Kidney glomerular epithelial cell (primary cell): ENCODE measurements at regions not wholly inside any gene's neighbourhood (a gene's known extent, or its start where the extent isn't known, plus 50 kb on each side); places are given as distances from the start of the nearest gene placed in this dataset.

Experiments used
- DNase-seq: peaks from one replicate; lab custom pipeline; 2025; lab: John Stamatoyannopoulos, UW

DNA sequence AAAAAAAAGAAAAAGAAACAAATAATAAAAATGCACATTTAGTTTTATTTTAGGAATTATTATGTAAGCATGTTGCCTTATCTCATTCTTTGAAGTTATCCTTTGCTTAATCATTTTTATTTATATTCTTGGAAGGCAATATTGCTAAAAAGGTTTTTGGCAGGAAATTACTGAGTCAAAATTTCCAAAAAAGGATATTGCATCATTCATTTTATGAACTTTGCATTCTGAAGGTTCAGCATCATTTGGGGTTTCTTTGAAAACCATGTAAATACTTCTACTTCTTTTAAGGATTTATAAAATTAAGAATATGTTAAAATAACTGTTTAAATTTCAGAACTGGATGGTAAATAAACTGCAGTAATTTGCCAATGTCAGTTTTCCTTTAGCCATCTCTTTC, 94.2 kb upstream of the CTNND2 start:
- no peak for DNase-seq

DNA sequence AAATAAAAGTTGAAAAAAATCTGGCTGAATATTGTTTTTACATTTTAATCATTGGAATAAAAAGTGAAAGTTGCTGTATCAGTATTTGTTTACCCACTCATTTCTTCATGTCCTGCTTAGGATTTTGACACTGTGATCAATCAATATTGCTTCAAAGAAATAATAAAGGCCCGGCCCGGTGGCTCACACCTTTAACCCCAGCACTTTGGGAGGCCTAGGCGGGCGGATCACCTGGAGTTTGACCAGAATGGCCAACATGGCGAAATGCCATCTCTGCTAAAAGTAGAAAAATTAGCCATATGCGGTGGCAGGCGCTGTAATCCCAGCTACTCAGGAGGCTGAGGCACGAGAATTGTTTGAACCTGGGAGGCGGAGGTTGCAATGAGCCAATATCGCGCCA, 93.7 kb upstream of the CTNND2 start:
- DNase-seq: no peak

DNA sequence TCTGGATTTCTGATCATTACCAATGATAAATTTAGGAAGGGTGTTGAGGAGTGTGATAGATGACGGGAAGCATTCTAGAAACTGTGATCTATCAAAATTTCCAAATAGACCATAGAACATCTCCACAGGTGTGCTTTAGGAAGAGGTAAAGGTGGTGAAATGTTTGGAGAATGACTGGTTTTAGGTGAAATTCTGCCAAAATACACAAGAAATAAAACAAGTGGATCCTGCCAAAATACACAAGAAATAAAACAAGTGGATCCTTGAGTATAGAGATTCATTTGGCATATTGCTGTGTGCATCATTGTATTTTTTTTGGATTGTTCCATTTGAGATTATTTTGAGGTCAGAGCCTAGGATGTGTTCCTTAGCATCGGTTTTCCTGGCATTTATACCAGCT, 88.3 kb upstream of the CTNND2 start:
- DNase-seq: no peak

DNA sequence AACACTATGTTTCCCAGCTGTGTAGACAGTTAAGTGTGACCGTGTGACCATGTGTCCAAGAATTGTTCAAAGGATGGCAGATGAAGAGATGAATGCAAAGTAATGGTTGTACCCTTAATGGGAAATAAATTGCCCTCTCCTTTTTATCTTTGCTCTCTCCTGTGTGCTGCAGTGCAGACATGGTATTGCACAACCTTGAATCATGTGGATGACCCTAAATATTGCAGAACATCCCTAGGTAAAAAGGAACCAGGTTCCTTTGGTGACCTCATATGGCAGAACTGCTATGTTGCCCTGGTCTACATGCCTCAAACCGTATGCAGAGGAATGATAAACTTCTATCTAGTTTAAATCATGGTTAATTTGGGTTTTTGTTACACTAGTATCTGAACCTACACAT, 81.7 kb upstream of the CTNND2 start:
- no peak for DNase-seq

DNA sequence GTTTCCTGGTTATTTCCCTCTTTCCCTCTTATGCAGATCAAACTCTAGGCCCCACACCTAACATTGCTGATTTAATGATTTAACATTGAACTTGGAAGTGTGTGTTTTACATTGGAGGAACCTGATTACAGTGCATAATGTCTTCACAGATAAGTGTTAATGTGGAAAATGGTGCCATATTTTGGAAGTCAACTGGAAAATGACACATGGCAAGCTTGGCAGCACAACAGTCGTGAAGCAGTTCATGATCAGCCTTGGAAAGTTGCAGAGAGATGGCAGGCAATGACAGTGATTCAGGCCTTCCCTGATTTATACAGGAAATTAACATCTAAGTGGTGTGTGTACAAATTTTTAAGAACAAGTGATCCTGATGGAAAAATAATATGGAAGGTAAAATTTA, 80.0 kb upstream of the CTNND2 start:
- no peak for DNase-seq

DNA sequence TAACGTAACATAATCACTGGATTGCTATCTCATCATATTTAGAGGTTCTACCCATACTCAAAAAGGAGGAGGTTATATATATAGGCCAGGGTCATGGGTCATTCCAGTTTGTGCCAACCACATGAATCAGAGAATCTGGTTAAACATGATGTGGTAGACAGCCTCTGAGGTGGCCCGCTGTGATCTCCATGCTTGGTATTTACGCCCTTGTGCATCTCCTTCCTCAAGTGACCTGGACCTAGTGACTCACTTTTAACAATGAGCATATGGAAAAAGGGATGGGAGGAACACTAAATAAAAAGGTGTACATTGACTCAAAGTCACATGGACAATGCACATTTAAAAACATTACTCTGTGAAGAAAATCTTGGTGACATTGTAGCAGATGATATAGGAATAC, 77.7 kb upstream of the CTNND2 start:
- DNase-seq: no peak

DNA sequence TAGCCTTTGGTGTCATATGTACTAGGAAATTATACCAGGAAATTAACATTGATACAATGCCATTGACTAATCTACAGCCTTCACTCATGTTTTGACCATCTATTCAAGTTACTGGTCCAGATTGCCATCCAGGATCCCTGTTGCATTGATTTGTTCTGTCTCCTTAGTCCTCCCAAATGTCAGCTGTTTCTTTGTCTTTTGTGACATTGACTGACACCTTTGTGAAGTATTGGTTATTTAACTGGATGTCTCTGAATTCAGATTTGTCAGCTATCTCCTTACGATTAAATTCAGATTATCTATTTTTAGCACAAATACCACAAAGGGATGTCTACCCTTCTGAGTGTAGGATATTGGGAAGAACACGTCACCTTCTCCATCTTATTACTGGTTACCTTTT, 73.7 kb upstream of the CTNND2 start:
- DNase-seq: no peak

DNA sequence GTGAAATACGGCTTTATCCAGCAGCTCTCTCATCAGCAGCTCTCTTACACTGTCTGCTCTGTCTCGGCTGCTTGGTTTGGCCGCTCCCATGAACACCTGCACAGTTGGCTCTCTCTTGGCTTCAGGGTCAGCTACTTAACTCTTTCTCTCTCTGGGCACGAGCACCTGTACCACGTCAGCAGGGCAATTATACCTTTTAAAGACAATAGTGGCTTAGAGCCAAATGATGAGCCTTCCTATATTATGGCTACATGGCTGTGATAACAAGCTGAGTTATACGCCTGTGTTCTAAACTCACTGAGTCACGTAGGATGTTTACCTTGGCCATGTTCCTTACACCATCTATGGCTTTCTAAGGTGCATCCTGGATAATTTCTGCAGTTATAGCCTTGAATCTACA, 69.2 kb upstream of the CTNND2 start:
- no peak for DNase-seq

DNA sequence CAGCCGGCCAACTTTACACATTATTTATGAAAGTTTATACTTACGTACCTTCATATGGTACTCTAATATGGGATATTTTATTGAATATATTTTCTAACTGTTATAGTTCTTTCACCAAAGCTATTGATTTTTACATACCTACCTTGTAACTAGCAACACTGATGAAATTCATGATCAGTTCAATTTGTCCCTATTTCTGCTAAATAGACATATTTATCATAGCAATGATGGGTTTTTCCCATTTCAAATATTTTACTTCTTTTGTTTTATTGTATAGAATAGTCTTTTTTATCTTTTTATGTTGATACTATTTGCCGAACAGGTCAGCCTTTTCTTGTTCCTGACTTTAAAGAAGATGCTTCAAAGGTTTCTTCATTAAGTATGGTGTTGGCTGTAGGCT, 59.0 kb upstream of the CTNND2 start:
- no peak for DNase-seq

DNA sequence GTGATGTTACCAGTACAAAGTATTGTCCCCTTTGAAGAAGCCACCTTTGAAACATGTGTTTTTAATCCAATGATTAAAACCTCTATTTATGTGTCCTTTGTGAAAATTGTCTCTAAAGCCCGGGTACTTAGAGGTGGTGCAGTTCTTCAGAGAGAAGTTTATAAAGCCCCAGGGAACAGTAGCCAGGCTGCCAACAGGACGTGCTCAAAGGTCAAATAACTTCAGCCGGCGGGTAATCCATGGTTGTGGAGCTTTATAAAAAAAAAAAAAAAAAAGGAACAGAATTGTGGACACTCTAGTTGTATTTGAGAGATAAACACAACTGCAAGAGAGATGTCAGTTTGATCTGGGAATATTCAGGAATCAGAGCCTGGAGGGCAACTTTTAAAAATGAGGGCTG, 57.9 kb upstream of the CTNND2 start:
- DNase-seq: no peak

DNA sequence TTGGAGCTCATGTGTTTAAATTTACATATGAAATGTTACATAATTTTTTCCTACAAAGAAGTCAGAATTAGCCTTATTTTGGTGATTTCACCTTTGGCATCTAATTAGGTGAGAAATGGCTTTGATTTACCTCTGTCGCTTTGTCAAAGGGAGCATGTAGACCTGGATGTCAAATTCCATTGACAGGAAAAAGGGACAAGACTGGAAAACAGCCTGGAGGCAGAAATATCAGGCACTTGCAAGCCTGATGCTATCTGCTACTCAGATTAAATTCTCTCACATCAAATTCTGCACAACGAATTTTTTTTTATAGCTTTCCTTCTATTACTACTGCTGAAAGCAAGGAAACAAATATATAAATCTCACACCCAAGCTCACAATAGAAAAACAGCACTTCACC, 54.1 kb upstream of the CTNND2 start:
- no peak for DNase-seq

DNA sequence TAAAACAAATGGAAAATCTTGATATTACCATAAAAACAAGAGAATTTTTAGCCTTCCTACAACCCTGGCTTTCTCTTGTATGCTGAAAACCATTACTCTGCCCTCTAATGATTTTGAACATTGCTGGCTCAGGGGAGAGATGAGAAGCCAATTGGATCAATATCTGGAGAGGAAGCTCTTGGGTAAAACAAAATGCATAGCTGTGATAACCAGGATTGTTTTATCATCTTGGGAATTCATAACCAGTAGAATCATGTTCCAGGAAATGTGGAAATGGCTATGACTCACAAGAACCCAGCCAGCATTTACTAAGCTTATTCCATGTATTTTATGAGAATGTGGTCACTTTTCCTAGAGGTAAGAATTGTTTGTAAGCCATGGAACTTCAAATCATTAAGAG, 51.1 kb upstream of the CTNND2 start:
- no peak for DNase-seq
